Activated CD8-positive, alpha-beta memory T cell treated with anti-CD3 and anti-CD28 coated beads for 4 hours (primary cell): ENCODE measurements at regions not wholly inside any gene's neighbourhood (a gene's known extent, or its start where the extent isn't known, plus 50 kb on each side); places are given as distances from the start of the nearest gene placed in this dataset.

Experiments
- DNase-seq, 2 donors: peaks; one replicate each; pipeline ENCODE4 v3.0.0-alpha.2; 2020; ENCODE audit warnings: low read depth in 2 of 2

DNA sequence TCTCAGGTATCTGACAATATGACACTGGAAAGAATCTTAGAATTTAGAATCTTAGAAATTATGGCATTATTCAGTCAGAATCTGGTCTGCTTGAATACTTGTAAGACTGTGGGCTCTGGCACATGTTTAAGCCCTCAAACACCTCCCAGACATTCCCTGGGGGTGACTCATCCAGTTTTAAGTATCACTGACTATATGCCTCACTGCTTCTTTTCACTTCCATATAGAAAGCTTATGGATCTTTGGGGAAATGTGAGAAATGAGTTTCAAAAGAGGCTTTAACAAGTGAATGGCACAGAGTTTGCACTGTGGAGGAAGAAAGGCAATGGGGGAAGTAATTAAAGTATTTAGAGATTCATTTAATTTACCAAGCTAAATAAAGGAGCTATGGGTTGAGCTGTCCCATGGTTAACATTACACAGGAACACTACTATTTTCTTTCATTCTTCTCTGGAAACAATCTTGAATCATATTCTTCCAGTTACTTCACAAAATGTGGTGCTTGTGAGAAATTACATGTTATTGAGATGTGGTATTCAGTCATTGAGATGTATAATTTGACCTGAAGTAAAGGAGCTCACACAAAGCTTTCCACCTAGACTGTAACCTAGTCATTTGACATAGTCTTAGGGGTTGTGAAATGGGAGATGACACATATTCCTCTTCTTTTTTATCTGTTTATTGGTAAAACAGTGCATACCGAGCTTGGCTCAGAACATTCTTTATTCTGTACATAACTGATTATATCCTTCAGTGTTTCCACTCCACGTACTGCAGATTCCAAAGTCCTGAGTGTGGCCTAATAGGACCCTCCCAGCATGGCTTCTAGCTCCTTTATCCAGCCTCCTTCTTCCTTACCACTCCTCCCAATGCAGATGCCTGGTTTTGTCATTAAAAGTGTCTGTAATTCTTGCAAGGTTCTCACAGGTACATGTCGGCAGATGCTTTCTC lies 544.6 kb upstream of the NECTIN3 start:
- no peak for DNase-seq

DNA sequence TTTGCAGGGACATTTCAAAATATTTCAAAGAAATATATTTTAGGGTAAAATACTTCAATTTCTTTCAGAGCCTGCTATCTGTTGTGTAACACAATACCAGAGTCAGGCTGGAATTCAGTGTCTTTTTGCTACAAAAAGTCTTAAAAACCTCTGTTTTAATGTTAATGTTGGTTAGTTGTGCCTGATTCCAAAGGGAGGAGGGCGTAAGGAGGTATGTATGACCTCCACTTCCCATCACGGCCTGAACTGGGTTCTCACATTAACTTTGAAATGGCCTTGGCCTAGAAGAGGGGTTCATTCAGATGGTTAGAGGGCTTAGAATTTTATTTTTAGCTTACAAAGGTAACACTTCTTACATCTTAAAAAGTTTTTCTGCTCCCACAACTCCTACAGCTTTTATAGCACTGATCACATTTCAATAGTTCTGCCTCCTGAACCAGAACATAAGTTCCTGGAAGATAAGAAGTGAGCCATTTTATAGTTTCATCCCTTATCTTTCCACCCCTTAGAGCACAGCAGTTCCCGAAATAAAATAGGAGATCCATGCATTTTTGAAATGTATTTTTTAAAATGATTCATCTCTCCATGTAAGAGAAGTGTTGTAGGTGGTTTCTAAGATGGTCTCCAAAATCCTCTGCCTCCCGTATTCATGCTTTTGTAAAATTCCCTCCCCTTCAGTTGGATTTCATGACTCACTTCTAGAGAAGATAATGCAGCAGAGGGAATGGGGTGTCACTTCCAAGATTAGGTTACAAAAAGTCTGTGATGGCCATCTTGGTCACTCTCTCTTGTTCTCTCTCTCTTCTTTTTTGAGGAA lies 543.1 kb upstream of the NECTIN3 start:
- DNase-seq = no peak

DNA sequence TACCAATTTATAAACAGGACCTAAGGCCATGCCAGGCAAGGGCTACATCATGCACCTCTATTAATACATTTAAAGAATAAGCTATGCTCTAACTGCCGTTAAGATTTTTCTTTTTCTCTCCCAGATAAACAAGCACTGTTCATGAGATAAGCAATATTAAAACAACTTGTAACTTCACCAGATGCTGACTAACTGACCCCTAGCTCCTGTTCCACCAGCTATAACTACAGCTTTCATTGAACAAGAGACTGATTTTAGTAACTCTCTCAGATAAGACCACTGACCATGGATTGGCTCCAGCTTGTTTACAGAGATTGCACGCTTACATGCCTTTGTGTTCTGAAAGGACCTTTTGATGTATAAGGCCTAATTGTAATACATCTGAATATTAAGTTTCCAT lies 540.7 kb upstream of the NECTIN3 start:
- no peak for DNase-seq

DNA sequence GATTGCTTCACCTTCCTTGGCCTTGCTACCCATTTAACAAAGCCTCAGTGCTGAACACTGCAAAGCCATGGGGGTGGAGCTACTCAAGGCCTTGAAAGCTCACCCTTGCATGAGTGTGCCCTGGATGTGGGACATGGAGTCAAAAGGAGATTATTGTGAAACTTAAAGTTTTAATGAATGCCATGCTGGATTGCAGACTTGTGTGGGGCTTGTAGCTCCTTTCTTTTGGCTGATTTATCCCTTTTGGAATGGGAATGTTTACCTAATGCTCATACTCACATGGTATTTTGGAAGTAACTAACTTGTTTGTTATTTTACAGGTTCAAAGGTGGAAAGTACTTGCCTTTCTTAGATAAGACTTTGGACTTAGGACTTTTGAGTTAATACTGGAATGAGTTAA lies 538.5 kb upstream of the NECTIN3 start:
- DNase-seq = no peak

GRCh38 chr3:110542552-110543150 lies 529.0 kb upstream of the NECTIN3 start:
- DNase-seq = no peak

DNA sequence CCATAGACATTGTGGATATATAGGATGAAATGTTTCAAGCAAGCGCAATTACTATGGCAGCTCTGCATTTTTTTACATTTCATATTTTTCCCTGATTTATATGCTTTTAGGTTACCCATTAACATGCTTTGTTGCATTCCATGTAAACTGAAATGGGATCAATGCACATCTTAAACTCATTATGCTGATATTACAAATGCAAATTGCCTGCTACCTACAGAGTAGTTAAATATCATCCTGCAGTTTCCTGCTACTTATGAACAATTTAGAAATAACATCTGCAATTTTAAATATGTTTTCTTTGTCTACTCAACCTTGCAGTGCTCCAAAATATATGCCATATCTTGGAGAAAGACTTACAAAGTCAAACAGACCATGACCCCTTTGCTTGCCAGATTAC lies 526.9 kb upstream of the NECTIN3 start:
- no peak for DNase-seq

DNA sequence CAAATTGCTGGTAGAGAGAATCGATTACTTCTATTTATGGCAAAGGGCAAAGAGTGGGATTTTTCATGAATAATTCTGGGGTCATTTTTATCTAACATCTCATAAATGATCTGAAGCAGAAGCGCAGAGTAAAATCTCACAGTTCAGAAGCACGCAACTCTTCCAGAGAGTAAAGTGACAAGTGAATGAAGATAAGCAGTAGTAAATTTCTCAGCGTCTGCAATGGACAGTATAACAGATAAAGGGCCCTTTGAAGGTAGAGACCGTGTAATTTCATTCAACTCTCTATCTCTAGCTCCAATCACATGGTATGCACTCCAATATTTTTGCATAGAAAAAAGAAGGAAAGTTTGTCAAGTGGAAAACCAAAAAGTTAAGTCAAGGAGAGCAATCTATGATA lies 521.1 kb upstream of the NECTIN3 start:
- no peak for DNase-seq

DNA sequence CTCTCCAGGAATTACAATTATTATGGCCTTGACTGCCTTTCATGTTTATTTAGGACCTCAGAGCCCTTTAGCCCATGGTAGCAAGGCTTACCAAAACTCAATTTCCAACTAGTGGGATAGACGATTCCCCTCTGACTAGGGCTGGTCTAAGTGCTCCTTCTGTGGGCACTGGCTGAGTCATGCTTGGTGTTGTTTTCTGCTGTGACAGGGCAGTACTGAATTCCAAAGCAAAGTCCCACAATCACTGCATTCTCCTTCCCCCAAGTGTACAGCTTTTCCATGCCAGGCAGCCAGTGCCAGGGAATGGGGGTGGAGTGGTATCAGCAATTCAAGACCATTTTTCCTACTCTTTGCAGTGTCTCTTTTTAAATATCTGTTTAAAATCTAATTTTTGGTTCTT lies 509.0 kb upstream of the NECTIN3 start:
- DNase-seq = no peak

DNA sequence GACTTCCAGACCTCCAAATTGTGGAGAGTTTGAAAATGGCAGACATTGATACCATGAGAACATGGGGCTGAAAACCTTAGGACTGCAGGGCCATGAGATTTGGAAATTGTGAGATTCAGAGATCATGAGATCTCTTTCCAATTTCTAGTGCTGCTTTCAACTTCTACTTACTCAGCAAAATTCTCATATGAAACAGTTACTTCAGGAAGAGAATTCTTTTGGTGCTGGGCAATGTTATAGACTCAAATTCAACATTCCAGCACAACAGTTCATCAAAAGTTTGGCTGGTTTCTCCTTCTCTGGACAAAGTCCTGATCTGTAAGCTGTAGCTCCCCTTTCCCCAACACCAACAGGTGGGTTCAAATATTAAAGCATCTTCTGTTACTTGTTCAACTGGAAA lies 506.9 kb upstream of the NECTIN3 start:
- no peak for DNase-seq

DNA sequence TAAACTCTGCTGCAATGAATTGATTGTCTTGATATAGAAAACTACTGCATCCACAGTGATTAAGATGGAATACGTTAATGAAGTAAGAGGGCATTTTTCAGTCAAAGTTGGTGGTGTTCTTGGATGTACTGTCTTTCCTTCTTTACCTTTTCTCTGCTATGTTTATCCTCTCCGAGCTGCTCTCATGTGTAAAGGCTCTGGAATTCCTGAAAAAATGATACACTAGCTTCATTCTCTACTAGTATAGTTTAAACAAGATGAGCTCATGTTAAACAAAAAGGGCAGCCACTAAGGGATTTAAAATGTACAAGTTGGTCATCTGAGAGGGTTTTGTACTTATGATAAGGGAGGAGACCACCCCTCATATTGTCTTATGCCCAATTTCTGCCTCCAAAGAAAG lies 504.6 kb upstream of the NECTIN3 start:
- no peak for DNase-seq

DNA sequence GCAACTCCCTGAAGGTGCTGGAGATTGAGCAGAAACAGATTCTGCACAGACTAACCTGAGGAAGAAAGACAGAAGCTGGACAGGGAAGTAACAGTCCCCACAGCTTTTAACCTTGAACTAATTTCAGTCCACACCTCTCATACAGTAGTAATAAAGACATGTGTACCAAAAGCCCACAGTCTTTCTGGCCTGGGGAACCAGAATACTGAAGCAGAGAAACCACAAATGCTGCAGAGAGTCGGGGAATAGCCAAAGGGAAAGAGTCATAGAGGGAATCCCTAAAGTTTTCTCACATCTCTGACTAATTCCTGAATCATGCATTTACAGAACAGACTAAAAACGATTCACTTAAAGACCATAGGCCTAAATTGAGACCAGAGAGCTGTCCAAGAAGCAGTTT lies 503.4 kb upstream of the NECTIN3 start:
- DNase-seq = no peak

GRCh38 chr3:110569073-110569472 lies 502.5 kb upstream of the NECTIN3 start:
- DNase-seq = no peak

GRCh38 chr3:110575702-110576101 lies 495.9 kb upstream of the NECTIN3 start:
- no peak for DNase-seq

- no peak for DNase-seq
Observed at GRCh38 chr3:110576960-110577359, 494.7 kb upstream of the NECTIN3 start.

DNA sequence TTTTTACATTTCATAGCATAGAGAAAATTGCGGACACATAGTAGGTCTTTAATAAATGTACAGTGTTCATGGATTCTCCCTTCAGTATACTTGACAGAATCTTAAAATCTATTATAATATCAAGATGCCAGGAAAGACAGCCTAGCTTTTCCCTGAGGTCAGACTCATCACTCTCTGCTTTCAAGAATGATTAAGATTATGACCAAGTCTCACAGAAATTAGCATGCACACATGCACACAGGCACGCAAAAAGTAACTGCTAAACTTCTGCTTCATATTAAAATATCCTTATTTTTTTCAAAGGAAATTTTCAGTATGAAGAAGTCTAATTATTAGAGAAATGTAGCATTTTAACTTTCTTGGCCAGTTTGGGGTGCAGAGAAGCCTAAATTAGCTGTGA lies 493.8 kb upstream of the NECTIN3 start:
- DNase-seq = no peak

DNA sequence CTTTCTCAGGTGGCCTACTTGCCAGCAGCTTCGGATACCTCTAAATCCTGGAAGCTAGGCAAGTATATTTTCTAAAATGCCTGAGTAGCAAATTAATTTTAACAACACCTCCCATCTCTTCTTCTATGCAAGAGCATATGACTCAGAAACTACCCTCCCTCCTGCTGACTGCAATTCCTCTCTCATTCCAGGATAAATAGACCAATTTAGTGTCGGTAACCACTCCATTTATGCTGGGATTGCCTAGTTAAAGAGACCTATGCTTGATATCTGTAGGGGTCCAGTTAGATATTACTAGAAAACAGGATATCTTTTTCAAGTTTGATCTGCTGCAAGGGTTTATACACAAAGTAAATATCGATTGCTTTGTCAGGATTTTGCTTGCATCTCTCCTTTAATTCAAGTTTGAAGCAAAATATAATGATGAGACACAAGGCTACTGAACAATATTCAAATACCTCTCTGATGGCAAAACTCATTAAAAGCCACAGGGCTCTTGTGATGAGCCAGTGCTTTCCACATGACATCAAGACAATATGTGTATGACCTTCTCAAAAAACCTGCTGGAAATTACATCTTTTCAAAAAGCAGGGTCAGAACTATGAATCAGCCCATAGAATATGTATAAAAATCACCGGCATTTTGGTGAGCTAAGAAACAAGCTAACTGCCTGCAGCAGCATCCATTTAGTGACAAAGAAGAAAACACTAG lies 491.6 kb upstream of the NECTIN3 start:
- DNase-seq = no peak

- DNase-seq = no peak
Observed at GRCh38 chr3:110583373-110583935, 488.2 kb upstream of the NECTIN3 start.

DNA sequence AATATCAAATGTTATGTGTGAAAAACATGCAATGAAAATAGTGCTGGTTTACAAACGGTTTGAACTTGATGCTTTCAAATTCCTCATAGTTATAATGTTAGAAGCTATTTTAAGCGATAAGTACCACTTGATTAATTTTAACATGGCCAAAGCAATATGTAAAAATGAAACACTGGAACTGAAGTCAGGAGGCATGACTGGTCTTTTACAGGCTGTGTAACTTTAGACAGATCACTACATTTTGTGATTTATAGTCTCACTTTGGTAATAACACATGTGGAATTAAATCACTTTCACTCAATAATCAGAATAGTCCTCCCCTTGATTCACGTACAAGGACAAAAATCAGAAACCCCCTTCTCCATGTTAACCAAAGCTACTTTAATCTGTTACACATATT lies 482.7 kb upstream of the NECTIN3 start:
- no peak for DNase-seq

DNA sequence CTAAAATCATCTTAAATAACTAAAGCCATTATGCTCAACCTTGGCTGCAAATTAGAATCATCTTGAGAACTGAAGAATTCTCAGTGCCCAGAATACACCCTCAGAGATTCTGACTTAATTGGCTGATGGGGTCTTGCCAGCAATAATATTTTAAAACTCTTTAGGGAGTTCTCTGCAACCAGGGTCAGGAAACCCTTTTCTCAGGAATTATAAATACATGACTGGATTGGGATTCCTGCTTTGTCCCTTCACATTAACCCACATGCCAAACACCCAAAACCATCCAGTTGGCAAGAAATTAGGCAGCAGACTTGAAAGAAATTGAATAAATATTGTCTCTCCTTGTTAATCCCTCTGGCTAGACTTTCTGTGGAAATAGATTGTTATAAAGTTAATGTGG lies 482.3 kb upstream of the NECTIN3 start:
- DNase-seq = no peak

DNA sequence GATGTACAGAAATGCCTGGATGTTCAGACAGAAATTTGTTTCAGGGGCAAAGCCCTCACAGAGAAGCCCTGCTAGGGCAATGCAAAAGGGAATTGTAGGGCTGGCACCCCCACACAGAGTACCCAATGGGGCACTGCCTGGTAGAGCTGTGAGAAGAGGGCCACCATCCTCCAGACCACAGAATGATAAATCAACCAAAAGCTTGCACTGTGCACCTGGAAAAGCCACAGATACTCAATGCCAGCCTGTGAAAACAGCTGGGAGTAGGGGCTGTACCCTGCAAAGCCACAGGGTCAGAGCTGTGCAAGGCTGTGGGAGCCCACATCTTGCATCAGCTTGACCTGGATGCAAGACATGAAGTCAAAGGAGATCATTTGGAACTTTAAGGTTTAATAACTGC lies 477.9 kb upstream of the NECTIN3 start:
- DNase-seq = no peak

DNA sequence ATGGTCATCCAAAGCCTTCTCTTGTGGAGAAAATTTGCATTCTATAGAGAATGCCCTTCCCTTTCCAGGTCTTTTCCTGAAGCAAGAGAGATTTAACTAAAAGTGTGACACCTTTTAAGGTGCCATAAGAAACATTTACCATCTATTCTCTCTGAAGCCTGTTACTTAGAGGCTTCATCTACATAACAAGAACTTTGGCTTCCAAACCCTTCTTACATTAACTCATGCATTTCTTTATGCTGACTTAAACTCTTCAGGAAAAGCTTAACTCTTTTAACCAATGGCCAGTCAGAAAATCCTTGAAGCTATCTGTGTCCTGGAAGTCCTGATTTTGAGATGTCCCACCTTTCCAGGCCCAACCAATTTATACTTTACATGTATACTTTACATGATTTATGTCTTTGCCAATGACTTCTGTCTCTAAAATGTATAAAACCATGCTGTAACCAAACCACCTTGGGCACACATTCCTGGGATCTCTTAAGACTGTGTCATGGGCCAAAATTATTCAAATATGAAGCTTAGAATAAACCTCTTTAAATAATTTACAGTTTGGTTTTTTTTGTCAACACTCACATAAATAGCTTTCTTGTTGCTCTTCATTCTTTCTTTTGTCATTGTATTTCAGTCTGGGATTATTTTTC lies 472.6 kb upstream of the NECTIN3 start:
- DNase-seq = no peak
